Heart left ventricle (tissue), 13 donors: ENCODE measurements at regions not wholly inside any gene's neighbourhood (a gene's known extent, or its start where the extent isn't known, plus 50 kb on each side); places are given as distances from the start of the nearest gene placed in this dataset.

Experiments
- CTCF ChIP-seq, 12 donors: fragments of 200-600 bp; sonication (generic) in 4 of 12; IDR thresholded peaks; one replicate each; pipeline versions ENCODE4 v1.5.0 to v1.8.0; 2018 to 2022; ENCODE audit warnings: antibody characterized with exemption in 12 of 12, mild to moderate bottlenecking in 5 of 12
- POLR2A ChIP-seq, 2 donors: fragments of 450-650 bp; IDR thresholded peaks; one replicate each; pipeline ENCODE4 v1.6.1; 2017; ENCODE audit warnings: antibody characterized with exemption in 2 of 2, mild to moderate bottlenecking in 2 of 2, moderate library complexity in 2 of 2
- donor health status: ischemic (EF 13 %, LVEDD 7.1; RV severe dilation, severe dysfunction).
- donor health status: DM: no; HTN: yes; CAD: no.
- donor health status: DM: no; HTN: no; CAD: no.
- donor health status: ischemic (EF 25% LVEDD 6.9; RV normal size, moderate dysfunction).
- donor health status: ischemic (EF 25% LVEDD 5.7; RV mildly dilated, moderate dysfunction).
- donor health status: ischemic (EF 35%, LVEDD 5.7; RV mildly dilated, moderate dysfunction).
- donor health status: nonischemic (EF 11% LVEDD 7.7; RV severe dilation, severe dysfunction).
- donor health status: DM: yes; HTN: yes; CAD: no.
- donor health status: PGD.
- donor health status: ischemic (EF 29% LVEDD 5.4; RV normal size, mild dysfunction).
- donor health status: nonischemic (EF 23%, LVEDD 6.1; RV moderate dilation, normal function).

- TF ChIP-seq CTCF (IDR thresholded peaks at IDR 0.05) (no peak), POLR2A (IDR thresholded peaks at IDR 0.05) (no peak)
Measured at GRCh38 chr20:57056651-57057050, 209.8 kb downstream of the BMP7 start.
